Trophoblast cell (in vitro differentiated cells and primary cell): ENCODE measurements at regions not wholly inside any gene's neighbourhood (a gene's known extent, or its start where the extent isn't known, plus 50 kb on each side); places are given as distances from the start of the nearest gene placed in this dataset.
A peak's percentile ranks its signal among the peaks of the same experiment; 100 is the strongest.

Experiments used
- DNase-seq, 2 donors: peaks; one replicate each; pipeline ENCODE4 v3.0.0-alpha.2; 2016
- H2AFZ ChIP-seq: 2 replicates; pipeline ENCODE4 v1.6.1; 2013; ENCODE audit warnings: low read length, moderate library complexity, mild to moderate bottlenecking; ENCODE audit not compliant: insufficient read depth, poor library complexity
- H2AK5ac ChIP-seq: 2 replicates; pipeline ENCODE4 v1.6.1; 2013; ENCODE audit warnings: mild to moderate bottlenecking, low read length
- H2BK120ac ChIP-seq: 2 replicates; pipeline ENCODE4 v1.6.1; 2013; ENCODE audit warnings: low read length, mild to moderate bottlenecking, moderate library complexity; ENCODE audit not compliant: insufficient read depth, poor library complexity
- H2BK12ac ChIP-seq: 2 replicates; pipeline ENCODE4 v1.6.1; 2013; ENCODE audit warnings: mild to moderate bottlenecking, low read length, moderate library complexity
- H2BK5ac ChIP-seq: 2 replicates; pipeline ENCODE4 v1.6.1; 2013; ENCODE audit warnings: low read length, low read depth, moderate library complexity, mild to moderate bottlenecking; ENCODE audit not compliant: poor library complexity
- H3K14ac ChIP-seq: 2 replicates; pipeline ENCODE4 v1.6.1; 2013; ENCODE audit warnings: mild to moderate bottlenecking, low read length
- H3K18ac ChIP-seq: 2 replicates; pipeline ENCODE4 v1.6.1; 2013; ENCODE audit warnings: mild to moderate bottlenecking, low read length
- H3K23ac ChIP-seq: 2 replicates; pipeline ENCODE4 v1.6.1; 2013; ENCODE audit warnings: low read length
- H3K27ac ChIP-seq: 2 replicates; pipeline ENCODE4 v1.5.1; 2013; ENCODE audit warnings: low read depth, mild to moderate bottlenecking, inconsistent platforms, low read length, moderate library complexity
- H3K27me3 ChIP-seq: 2 replicates; pipeline ENCODE4 v1.6.1; 2013; ENCODE audit warnings: inconsistent platforms, mild to moderate bottlenecking, low read length, moderate library complexity; ENCODE audit not compliant: insufficient read depth
- H3K36me3 ChIP-seq, 2 experiments: 1 replicate in 1 of 2; 2 replicates in 1 of 2; pipeline ENCODE4 v1.6.1; 2013; ENCODE audit warnings: low read length in 2 of 2, mild to moderate bottlenecking in 2 of 2, moderate library complexity in 1 of 2; ENCODE audit not compliant: insufficient read depth in 2 of 2, control insufficient read depth in 1 of 2
- H3K4ac ChIP-seq: 2 replicates; pipeline ENCODE4 v1.6.1; 2013; ENCODE audit warnings: low read depth, mild to moderate bottlenecking, low read length, moderate library complexity
- H3K4me1 ChIP-seq, 2 experiments: 1 replicate in 1 of 2; 2 replicates in 1 of 2; pipeline ENCODE4 v1.6.1; 2013; ENCODE audit warnings: low read length in 2 of 2, mild to moderate bottlenecking in 2 of 2, moderate library complexity in 1 of 2; ENCODE audit not compliant: insufficient read depth in 2 of 2, control insufficient read depth in 1 of 2
- H3K4me2 ChIP-seq: 2 replicates; pipeline ENCODE4 v1.6.1; 2013; ENCODE audit warnings: inconsistent platforms, mild to moderate bottlenecking, low read length, moderate library complexity
- H3K4me3 ChIP-seq: 2 replicates; pipeline ENCODE4 v1.5.1; 2013; ENCODE audit warnings: mild to moderate bottlenecking, low read depth, low read length, inconsistent platforms
- H3K79me1 ChIP-seq: one replicate; pipeline ENCODE4 v1.6.1; 2013; ENCODE audit warnings: low read length
- H3K79me2 ChIP-seq: 2 replicates; pipeline ENCODE4 v1.6.1; 2013; ENCODE audit warnings: low read length, mild to moderate bottlenecking; ENCODE audit not compliant: control insufficient read depth, insufficient read depth, poor library complexity
- H3K9ac ChIP-seq: 2 replicates; pipeline ENCODE4 v1.6.1; 2013; ENCODE audit warnings: mild to moderate bottlenecking, low read length
- H3K9me3 ChIP-seq: 2 replicates; pipeline ENCODE4 v1.6.1; 2013; ENCODE audit warnings: low read depth, mild to moderate bottlenecking, control low read depth, inconsistent platforms, low read length; ENCODE audit not compliant: insufficient read depth
- H4K12ac ChIP-seq: 2 replicates; pipeline ENCODE4 v1.6.1; 2013; ENCODE audit warnings: low read depth, mild to moderate bottlenecking, low read length, moderate library complexity
- H4K8ac ChIP-seq: 2 replicates; pipeline ENCODE4 v1.6.1; 2013; ENCODE audit warnings: low read depth, mild to moderate bottlenecking, low read length, moderate library complexity
- H4K91ac ChIP-seq: one replicate; pipeline ENCODE4 v1.6.1; 2013; ENCODE audit warnings: low read depth, mild to moderate bottlenecking, low read length, moderate library complexity
- WGBS: extraction: QIAGEN DNeasy Blood & Tissue Kit; methylation state at CpG from one replicate; pipeline ENCODE4 v1.1.7; 2013; ENCODE audit warnings: missing lambda C conversion rate; ENCODE audit not compliant: insufficient read length, insufficient coverage; ENCODE audit errors: extremely low coverage; 5-methylcytosine and 5-hydroxymethylcytosine counted together

GRCh38 chr13:85313761-85314503 is 485.3 kb downstream of the SLITRK6 start:
- peaks cover 6% of the 10 kb centered on the region for H3K79me1 ChIP-seq
- no peak overlapping the region for H3K4me3 ChIP-seq
- H3K79me2 ChIP-seq, result peaks cover 2% of the 10 kb centered on the region
- no peak overlapping the region for H2AFZ ChIP-seq
- H3K14ac ChIP-seq, result no peak overlapping the region
- H4K12ac ChIP-seq, result no peak overlapping the region
- H3K27ac ChIP-seq, result peak overlapping the region; percentile 79
- H3K9me3 ChIP-seq, result no peaks in the 10 kb centered on the region
- no peak overlapping the region for H2BK120ac ChIP-seq
- peak; percentile 57 to 82 for DNase-seq
- H2AK5ac ChIP-seq, result no peak overlapping the region
- peaks cover 0 to 1% of the 10 kb centered on the region in 2 experiments for H3K4me1 ChIP-seq
- no peak overlapping the region for H3K18ac ChIP-seq
- no peaks in the 10 kb centered on the region for H3K27me3 ChIP-seq
- H3K4me2 ChIP-seq, result no peak overlapping the region
- no peak overlapping the region for H3K9ac ChIP-seq
- H2BK5ac ChIP-seq, result no peak overlapping the region
- H2BK12ac ChIP-seq, result no peak overlapping the region
- H4K91ac ChIP-seq, result no peak overlapping the region
- no peak overlapping the region for H4K8ac ChIP-seq
- no peak overlapping the region for H3K23ac ChIP-seq
- no peaks in the 10 kb centered on the region for H3K36me3 ChIP-seq
- H3K4ac ChIP-seq, result no peak overlapping the region
- WGBS, result 100% methylated on average over 1 of the region's 6 CpGs

- H3K79me1 ChIP-seq, result peaks cover 6% of the 10 kb centered on the region
- no peaks in the 10 kb centered on the region for H3K27me3 ChIP-seq
Observed at GRCh38 chr13:85312071-85312470, 487.1 kb downstream of the SLITRK6 start.

GRCh38 chr13:85303630-85304029 is 495.6 kb downstream of the SLITRK6 start:
- H3K18ac ChIP-seq, result no peak overlapping the region
- H3K27me3 ChIP-seq, result no peaks in the 10 kb centered on the region
- H4K8ac ChIP-seq, result no peak overlapping the region
- no peak overlapping the region for H3K4ac ChIP-seq
- H4K12ac ChIP-seq, result no peak overlapping the region
- no peak overlapping the region for H2AFZ ChIP-seq
- H3K79me2 ChIP-seq, result no peaks in the 10 kb centered on the region
- no peaks in the 10 kb centered on the region for H3K36me3 ChIP-seq
- peak overlapping the region; percentile 40 for H2BK12ac ChIP-seq
- no peak overlapping the region for H3K23ac ChIP-seq
- H3K9me3 ChIP-seq, result no peaks in the 10 kb centered on the region
- no peaks in the 10 kb centered on the region for H3K79me1 ChIP-seq
- H3K27ac ChIP-seq, result no peak overlapping the region
- H3K14ac ChIP-seq, result no peak overlapping the region
- H3K4me2 ChIP-seq, result no peak overlapping the region
- H3K4me3 ChIP-seq, result no peak overlapping the region
- H2BK5ac ChIP-seq, result no peak overlapping the region
- no peak overlapping the region for H2BK120ac ChIP-seq
- no CpG with 5 or more reads among the region's 4 CpGs for whole genome bisulfite sequencing
- DNase-seq, result no peak
- no peak overlapping the region for H4K91ac ChIP-seq
- H3K4me1 ChIP-seq, result no peaks in the 10 kb centered on the region
- H3K9ac ChIP-seq, result no peak overlapping the region
- no peak overlapping the region for H2AK5ac ChIP-seq

More at GRCh38 chr13:85312071-85312470, 487.1 kb downstream of the SLITRK6 start:
- Histone ChIP-seq H3K4me1 (peaks cover 0 to 1% of the 10 kb centered on the region in 2 experiments), H3K9me3 (no peaks in the 10 kb centered on the region), H3K4me2 (no peak overlapping the region), H2BK12ac (no peak overlapping the region), H3K4me3 (no peak overlapping the region), H3K18ac (no peak overlapping the region), H4K8ac (no peak overlapping the region), H3K27ac (peak overlapping the region; percentile 86), H2BK5ac (no peak overlapping the region), H2AK5ac (no peak overlapping the region), H2BK120ac (peak overlapping the region; percentile 51), H2AFZ (no peak overlapping the region), H3K79me2 (peaks cover 2% of the 10 kb centered on the region), H3K23ac (no peak overlapping the region), H4K12ac (no peak overlapping the region), H3K4ac (no peak overlapping the region), H4K91ac (no peak overlapping the region), H3K36me3 (no peaks in the 10 kb centered on the region), H3K9ac (no peak overlapping the region), H3K14ac (no peak overlapping the region)
- no peak for DNase-seq
- WGBS, result 100% methylated on average over 1 of the region's 4 CpGs

- no peak overlapping the region for H3K27ac ChIP-seq
- H2AFZ ChIP-seq, result no peak overlapping the region
- H3K23ac ChIP-seq, result no peak overlapping the region
- no peak overlapping the region for H3K9ac ChIP-seq
- no peaks in the 10 kb centered on the region for H3K36me3 ChIP-seq
- no peaks in the 10 kb centered on the region for H3K79me2 ChIP-seq
- no peak overlapping the region for H2BK5ac ChIP-seq
- H4K8ac ChIP-seq, result no peak overlapping the region
- no peak overlapping the region for H4K12ac ChIP-seq
- no peak overlapping the region for H2BK120ac ChIP-seq
- H3K14ac ChIP-seq, result no peak overlapping the region
- no peak overlapping the region for H2BK12ac ChIP-seq
- no peak for DNase-seq
- WGBS, result no CpG with 5 or more reads among the region's 1 CpG
- H2AK5ac ChIP-seq, result no peak overlapping the region
- no peak overlapping the region for H3K4me3 ChIP-seq
- no peak overlapping the region for H3K4ac ChIP-seq
- H3K4me2 ChIP-seq, result no peak overlapping the region
- H3K79me1 ChIP-seq, result no peaks in the 10 kb centered on the region
- no peak overlapping the region for H3K18ac ChIP-seq
- no peaks in the 10 kb centered on the region for H3K4me1 ChIP-seq
- H3K27me3 ChIP-seq, result no peaks in the 10 kb centered on the region
- no peaks in the 10 kb centered on the region for H3K9me3 ChIP-seq
- no peak overlapping the region for H4K91ac ChIP-seq
Observed at GRCh38 chr13:85298387-85298924, 500.8 kb downstream of the SLITRK6 start.
